IMR-90 (cell line): ENCODE measurements at regions not wholly inside any gene's neighbourhood (a gene's known extent, or its start where the extent isn't known, plus 50 kb on each side); places are given as distances from the start of the nearest gene placed in this dataset.

Experiments used
- ATAC-seq: fragments of 200-7000 bp; cut with Tn5 transposase; 2 replicates; pipeline ENCODE4 v1.9.1; 2020; ENCODE audit warnings: low read depth, mild to moderate bottlenecking, moderate library complexity
- BruUV-seq: library from RNA; stranded (reverse); fragments of 400-500 nt; replicated peaks from 2 replicates; lab custom pipeline; 2021; lab: Mats Ljungman, UMichigan
- CTCF ChIA-PET: fragments of 300-600 bp; formaldehyde crosslinking; extraction: SDS; loops from one replicate; lab custom pipeline; 2021; ENCODE audit warnings: antibody characterized with exemption; lab: Yijun Ruan, JAX
- POLR2A ChIA-PET: fragments of 300-600 bp; sonication (Branson Sonifier 250); formaldehyde crosslinking; loops from one replicate; lab custom pipeline; 2022; ENCODE audit warnings: antibody characterized with exemption; ENCODE audit not compliant: unreplicated experiment; lab: Charles Lee
- DNase-seq: peaks from one replicate; pipeline ENCODE4 v3.0.0; 2013
- H2AFZ ChIP-seq: replicated peaks from 2 replicates; pipeline ENCODE3; 2013; ENCODE audit warnings: low read length, mild to moderate bottlenecking; ENCODE audit not compliant: poor library complexity
- H2AK5ac ChIP-seq: 2 replicates; pipeline ENCODE4 v1.6.1; 2013; ENCODE audit warnings: low read depth, low read length, inconsistent platforms
- H2AK9ac ChIP-seq: replicated peaks from 2 replicates; pipeline ENCODE3; 2013; ENCODE audit warnings: mild to moderate bottlenecking, low read depth, low read length, moderate library complexity; ENCODE audit not compliant: poor library complexity
- H2BK120ac ChIP-seq: 2 replicates; pipeline ENCODE4 v1.6.1; 2013; ENCODE audit warnings: low read depth, low read length, inconsistent platforms
- H2BK15ac ChIP-seq: 3 replicates; pipeline ENCODE4 v1.6.1; 2013; ENCODE audit warnings: low read depth, low read length, inconsistent platforms
- H2BK20ac ChIP-seq: 2 replicates; pipeline ENCODE4 v1.6.1; 2013; ENCODE audit warnings: low read depth, mild to moderate bottlenecking, inconsistent platforms, low read length, moderate library complexity
- H2BK5ac ChIP-seq: 2 replicates; pipeline ENCODE4 v1.6.1; 2013; ENCODE audit warnings: mild to moderate bottlenecking, low read depth, low read length, inconsistent platforms; ENCODE audit not compliant: poor library complexity, severe bottlenecking
- H3K14ac ChIP-seq: replicated peaks from 2 replicates; pipeline ENCODE4 v1.6.1; 2013; ENCODE audit warnings: low read depth, low read length, inconsistent platforms
- H3K18ac ChIP-seq: 2 replicates; pipeline ENCODE4 v1.6.1; 2013; ENCODE audit warnings: low read depth, low read length, control low read depth
- H3K23ac ChIP-seq: 2 replicates; pipeline ENCODE4 v1.6.1; 2013; ENCODE audit warnings: low read depth, low read length, inconsistent platforms
- H3K27ac ChIP-seq: 2 replicates; pipeline ENCODE4 v1.5.1; 2013; ENCODE audit warnings: mild to moderate bottlenecking, control low read depth, low read length; ENCODE audit not compliant: insufficient read depth
- H3K27me3 ChIP-seq: 2 replicates; pipeline ENCODE4 v1.6.1; 2013; ENCODE audit warnings: low read length; ENCODE audit not compliant: control insufficient read depth, insufficient read depth
- H3K36me3 ChIP-seq: 2 replicates; pipeline ENCODE4 v1.6.1; 2013; ENCODE audit warnings: low read length, mixed read lengths; ENCODE audit not compliant: control insufficient read depth, insufficient read depth
- H3K4ac ChIP-seq: 2 replicates; pipeline ENCODE4 v1.6.1; 2013; ENCODE audit warnings: low read depth, low read length, inconsistent platforms
- H3K4me1 ChIP-seq: 2 replicates; pipeline ENCODE4 v1.6.1; 2013; ENCODE audit warnings: low read length, mixed read lengths; ENCODE audit not compliant: control insufficient read depth, insufficient read depth
- H3K4me2 ChIP-seq: 2 replicates; pipeline ENCODE4 v1.6.1; 2013; ENCODE audit warnings: low read depth, mild to moderate bottlenecking, control low read depth, low read length, moderate library complexity
- H3K4me3 ChIP-seq: 2 replicates; pipeline ENCODE4 v1.5.1; 2013; ENCODE audit warnings: low read depth, mild to moderate bottlenecking, control low read depth, low read length, moderate library complexity; ENCODE audit not compliant: insufficient read depth
- H3K56ac ChIP-seq: 2 replicates; pipeline ENCODE4 v1.6.1; 2013; ENCODE audit warnings: low read length, inconsistent platforms; ENCODE audit not compliant: insufficient read depth; ENCODE audit errors: extremely low read depth
- H3K79me1 ChIP-seq, 2 experiments: 2 replicates each; pipeline ENCODE4 v1.6.1; 2013; ENCODE audit warnings: low read length in 2 of 2, inconsistent platforms in 1 of 2, low read depth in 1 of 2
- H3K9ac ChIP-seq: 2 replicates; pipeline ENCODE4 v1.6.1; 2013; ENCODE audit warnings: low read depth, low read length, control low read depth
- H3K9me1 ChIP-seq: 2 replicates; pipeline ENCODE4 v1.6.1; 2013; ENCODE audit warnings: low read length, inconsistent platforms; ENCODE audit not compliant: insufficient read depth
- H3K9me3 ChIP-seq: 2 replicates; pipeline ENCODE4 v1.6.1; 2013; ENCODE audit warnings: low read length; ENCODE audit not compliant: control insufficient read depth, insufficient read depth
- H4K20me1 ChIP-seq: 2 replicates; pipeline ENCODE4 v1.6.1; 2013; ENCODE audit warnings: low read length, inconsistent platforms; ENCODE audit not compliant: insufficient read depth
- H4K5ac ChIP-seq: 2 replicates; pipeline ENCODE4 v1.6.1; 2013; ENCODE audit warnings: mild to moderate bottlenecking, low read depth, low read length, control low read depth
- H4K8ac ChIP-seq, 2 experiments: 2 replicates each; pipeline ENCODE4 v1.6.1; 2013; ENCODE audit warnings: low read depth in 2 of 2, low read length in 2 of 2, control low read depth in 1 of 2, inconsistent platforms in 1 of 2
- H4K91ac ChIP-seq: 2 replicates; pipeline ENCODE4 v1.6.1; 2013; ENCODE audit warnings: low read depth, low read length, inconsistent platforms; ENCODE audit not compliant: insufficient read depth
- FOS ChIP-seq: fragments of 150-350 bp; IDR thresholded peaks from 2 replicates; pipeline ENCODE4 v1.6.1; 2016; ENCODE audit warnings: low read depth, low read length
- WGBS, 2 experiments: methylation state at CpG; one replicate each; pipeline versions ENCODE4 v1.1.5 to v1.1.7; 2013; ENCODE audit warnings: missing lambda C conversion rate in 2 of 2; ENCODE audit not compliant: insufficient read length in 1 of 2; ENCODE audit errors: extremely low coverage in 2 of 2; 5-methylcytosine and 5-hydroxymethylcytosine counted together
- dilution Hi-C: fragments of 300-500 bp; cut with HindIII; formaldehyde crosslinking; loops from one replicate; pipeline ENCODE4 v1.14.3; 2018; ENCODE audit warnings: low sequenced_read_pairs; ENCODE audit not compliant: unreplicated experiment
- in situ Hi-C: fragments of 300-500 bp; cut with MboI; formaldehyde crosslinking; loops from 3 replicates; pipeline ENCODE4 v1.14.3; 2019; ENCODE audit warnings: low sequenced_read_pairs, inconsistent platforms, mixed read lengths
- intact Hi-C: fragments of 100-400 bp; cut with micrococcal nuclease; formaldehyde crosslinking; loops from 2 replicates; pipeline ENCODE4 v1.10.0; 2022

DNA sequence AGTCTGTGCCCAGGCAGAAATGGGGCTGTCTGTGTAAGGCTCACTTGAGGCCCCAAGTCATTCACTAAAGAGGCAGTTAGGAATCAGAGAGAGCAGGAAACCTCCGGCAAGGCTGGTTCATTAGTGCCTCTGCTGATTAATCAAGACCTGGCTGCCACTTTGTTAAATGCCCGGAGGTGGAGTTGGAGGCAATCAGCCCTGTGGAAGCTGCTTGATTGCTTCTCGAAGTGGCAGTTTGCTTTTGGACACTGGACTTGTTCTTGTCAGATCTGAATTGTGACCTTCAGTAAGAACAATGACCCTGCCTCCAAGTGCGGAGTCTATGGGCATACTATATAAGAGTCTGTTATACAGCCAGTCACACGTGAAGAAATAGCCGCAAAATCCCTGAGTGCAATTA lies 183.9 kb upstream of the LINC00305 start:
- Histone ChIP-seq H3K27ac (no peak overlapping the region), H4K91ac (no peak overlapping the region), H3K4ac (no peak overlapping the region), H3K79me1 (no peaks in the 10 kb centered on the region), H3K4me2 (no peak overlapping the region), H2BK5ac (no peak overlapping the region), H2AK9ac (no peak overlapping the region), H2BK120ac (no peak overlapping the region), H3K4me3 (no peak overlapping the region), H3K14ac (no peak overlapping the region), H3K9me3 (peaks cover 19% of the 10 kb centered on the region), H4K20me1 (no peaks in the 10 kb centered on the region), H3K18ac (no peak overlapping the region), H3K27me3 (no peaks in the 10 kb centered on the region), H3K36me3 (no peaks in the 10 kb centered on the region), H3K23ac (no peak overlapping the region), H4K8ac (no peak overlapping the region), H3K9me1 (no peaks in the 10 kb centered on the region), H2BK15ac (no peak overlapping the region), H2AK5ac (no peak overlapping the region), H2BK20ac (no peak overlapping the region), H3K4me1 (no peaks in the 10 kb centered on the region), H3K56ac (no peak overlapping the region), H2AFZ (no peak overlapping the region), H3K9ac (no peak overlapping the region), H4K5ac (no peak overlapping the region)
- TF ChIP-seq FOS = no peak
- intact Hi-C loops = no loop called here
- ChIA-PET CTCF (no interaction called here), POLR2A (no interaction called here)
- 43% methylated on average over 3 of the region's 6 CpGs; no CpG with 5 or more reads in 1 of the 2 experiments for WGBS, 2 experiments
- in situ Hi-C loops = no loop called here
- no TSS peak for BruUV-seq
- dilution Hi-C loops = no loop called here
- no peak for DNase-seq
- no peak for ATAC-seq
